ENCODE measurements at regions not wholly inside any gene's neighbourhood (a gene's known extent, or its start where the extent isn't known, plus 50 kb on each side); places are given as distances from the start of the nearest gene placed in this dataset.

GRCh38 chr9:18002718-18003438 is 424.0 kb downstream of the SH3GL2 start:
- no peak for TF ChIP-seq CTCF (conservative IDR thresholded peaks at IDR 0.05 in 1 of 2, IDR thresholded peaks at IDR 0.05 in 1 of 2; ENCODE audit: low read depth in 1 of 2, low read length in 2 of 2)
- no peak for TF ChIP-seq EZH2 (IDR thresholded peaks at IDR 0.05; ENCODE audit: low read length, missing control alignments)
